NT2/D1 (cell line): ENCODE measurements at regions not wholly inside any gene's neighbourhood (a gene's known extent, or its start where the extent isn't known, plus 50 kb on each side); places are given as distances from the start of the nearest gene placed in this dataset.

Source experiments
- SUZ12 ChIP-seq: IDR thresholded peaks from 2 replicates; pipeline ENCODE4 v1.6.1; 2011; ENCODE audit not compliant: insufficient read length, insufficient read depth; ENCODE audit errors: extremely low read depth
- YY1 ChIP-seq: IDR thresholded peaks from 2 replicates; pipeline ENCODE4 v1.6.1; 2011; ENCODE audit not compliant: insufficient read length, insufficient read depth
- ZNF274 ChIP-seq: IDR thresholded peaks from 2 replicates; pipeline ENCODE4 v1.6.1; 2011; ENCODE audit warnings: mild to moderate bottlenecking, low read depth, low read length

- TF ChIP-seq SUZ12 = no peak
- TF ChIP-seq ZNF274 = no peak
- TF ChIP-seq YY1 = no peak
Observed at GRCh38 chr10:128599538-128599937, 473.3 kb upstream of the MKI67 start.
